IMR-90 (cell line): ENCODE measurements at regions not wholly inside any gene's neighbourhood (a gene's known extent, or its start where the extent isn't known, plus 50 kb on each side); places are given as distances from the start of the nearest gene placed in this dataset.

Source experiments
- ATAC-seq: fragments of 200-7000 bp; cut with Tn5 transposase; 2 replicates; pipeline ENCODE4 v1.9.1; 2020; ENCODE audit warnings: low read depth, mild to moderate bottlenecking, moderate library complexity
- BruUV-seq: library from RNA; stranded (reverse); fragments of 400-500 nt; replicated peaks from 2 replicates; lab custom pipeline; 2021; lab: Mats Ljungman, UMichigan
- CTCF ChIA-PET: fragments of 300-600 bp; formaldehyde crosslinking; extraction: SDS; loops from one replicate; lab custom pipeline; 2021; ENCODE audit warnings: antibody characterized with exemption; lab: Yijun Ruan, JAX
- POLR2A ChIA-PET: fragments of 300-600 bp; sonication (Branson Sonifier 250); formaldehyde crosslinking; loops from one replicate; lab custom pipeline; 2022; ENCODE audit warnings: antibody characterized with exemption; ENCODE audit not compliant: unreplicated experiment; lab: Charles Lee
- DNase-seq: peaks from one replicate; pipeline ENCODE4 v3.0.0; 2013
- H2AFZ ChIP-seq: replicated peaks from 2 replicates; pipeline ENCODE3; 2013; ENCODE audit warnings: low read length, mild to moderate bottlenecking; ENCODE audit not compliant: poor library complexity
- H2AK5ac ChIP-seq: 2 replicates; pipeline ENCODE4 v1.6.1; 2013; ENCODE audit warnings: low read depth, low read length, inconsistent platforms
- H2AK9ac ChIP-seq: replicated peaks from 2 replicates; pipeline ENCODE3; 2013; ENCODE audit warnings: mild to moderate bottlenecking, low read depth, low read length, moderate library complexity; ENCODE audit not compliant: poor library complexity
- H2BK120ac ChIP-seq: 2 replicates; pipeline ENCODE4 v1.6.1; 2013; ENCODE audit warnings: low read depth, low read length, inconsistent platforms
- H2BK15ac ChIP-seq: 3 replicates; pipeline ENCODE4 v1.6.1; 2013; ENCODE audit warnings: low read depth, low read length, inconsistent platforms
- H2BK20ac ChIP-seq: 2 replicates; pipeline ENCODE4 v1.6.1; 2013; ENCODE audit warnings: low read depth, mild to moderate bottlenecking, inconsistent platforms, low read length, moderate library complexity
- H2BK5ac ChIP-seq: 2 replicates; pipeline ENCODE4 v1.6.1; 2013; ENCODE audit warnings: mild to moderate bottlenecking, low read depth, low read length, inconsistent platforms; ENCODE audit not compliant: poor library complexity, severe bottlenecking
- H3K14ac ChIP-seq: replicated peaks from 2 replicates; pipeline ENCODE4 v1.6.1; 2013; ENCODE audit warnings: low read depth, low read length, inconsistent platforms
- H3K18ac ChIP-seq: 2 replicates; pipeline ENCODE4 v1.6.1; 2013; ENCODE audit warnings: low read depth, low read length, control low read depth
- H3K23ac ChIP-seq: 2 replicates; pipeline ENCODE4 v1.6.1; 2013; ENCODE audit warnings: low read depth, low read length, inconsistent platforms
- H3K27ac ChIP-seq: 2 replicates; pipeline ENCODE4 v1.5.1; 2013; ENCODE audit warnings: mild to moderate bottlenecking, control low read depth, low read length; ENCODE audit not compliant: insufficient read depth
- H3K27me3 ChIP-seq: 2 replicates; pipeline ENCODE4 v1.6.1; 2013; ENCODE audit warnings: low read length; ENCODE audit not compliant: control insufficient read depth, insufficient read depth
- H3K36me3 ChIP-seq: 2 replicates; pipeline ENCODE4 v1.6.1; 2013; ENCODE audit warnings: low read length, mixed read lengths; ENCODE audit not compliant: control insufficient read depth, insufficient read depth
- H3K4ac ChIP-seq: 2 replicates; pipeline ENCODE4 v1.6.1; 2013; ENCODE audit warnings: low read depth, low read length, inconsistent platforms
- H3K4me1 ChIP-seq: 2 replicates; pipeline ENCODE4 v1.6.1; 2013; ENCODE audit warnings: low read length, mixed read lengths; ENCODE audit not compliant: control insufficient read depth, insufficient read depth
- H3K4me2 ChIP-seq: 2 replicates; pipeline ENCODE4 v1.6.1; 2013; ENCODE audit warnings: low read depth, mild to moderate bottlenecking, control low read depth, low read length, moderate library complexity
- H3K4me3 ChIP-seq: 2 replicates; pipeline ENCODE4 v1.5.1; 2013; ENCODE audit warnings: low read depth, mild to moderate bottlenecking, control low read depth, low read length, moderate library complexity; ENCODE audit not compliant: insufficient read depth
- H3K56ac ChIP-seq: 2 replicates; pipeline ENCODE4 v1.6.1; 2013; ENCODE audit warnings: low read length, inconsistent platforms; ENCODE audit not compliant: insufficient read depth; ENCODE audit errors: extremely low read depth
- H3K79me1 ChIP-seq, 2 experiments: 2 replicates each; pipeline ENCODE4 v1.6.1; 2013; ENCODE audit warnings: low read length in 2 of 2, inconsistent platforms in 1 of 2, low read depth in 1 of 2
- H3K9ac ChIP-seq: 2 replicates; pipeline ENCODE4 v1.6.1; 2013; ENCODE audit warnings: low read depth, low read length, control low read depth
- H3K9me1 ChIP-seq: 2 replicates; pipeline ENCODE4 v1.6.1; 2013; ENCODE audit warnings: low read length, inconsistent platforms; ENCODE audit not compliant: insufficient read depth
- H3K9me3 ChIP-seq: 2 replicates; pipeline ENCODE4 v1.6.1; 2013; ENCODE audit warnings: low read length; ENCODE audit not compliant: control insufficient read depth, insufficient read depth
- H4K20me1 ChIP-seq: 2 replicates; pipeline ENCODE4 v1.6.1; 2013; ENCODE audit warnings: low read length, inconsistent platforms; ENCODE audit not compliant: insufficient read depth
- H4K5ac ChIP-seq: 2 replicates; pipeline ENCODE4 v1.6.1; 2013; ENCODE audit warnings: mild to moderate bottlenecking, low read depth, low read length, control low read depth
- H4K8ac ChIP-seq, 2 experiments: 2 replicates each; pipeline ENCODE4 v1.6.1; 2013; ENCODE audit warnings: low read depth in 2 of 2, low read length in 2 of 2, control low read depth in 1 of 2, inconsistent platforms in 1 of 2
- H4K91ac ChIP-seq: 2 replicates; pipeline ENCODE4 v1.6.1; 2013; ENCODE audit warnings: low read depth, low read length, inconsistent platforms; ENCODE audit not compliant: insufficient read depth
- CTCF ChIP-seq: conservative IDR thresholded peaks from 2 replicates; pipeline ENCODE4 v1.5.1; 2012; ENCODE audit warnings: mild to moderate bottlenecking, low read depth, low read length, improper control_type of control experiment
- FOS ChIP-seq: fragments of 150-350 bp; IDR thresholded peaks from 2 replicates; pipeline ENCODE4 v1.6.1; 2016; ENCODE audit warnings: low read depth, low read length
- MAFK ChIP-seq: IDR thresholded peaks from 2 replicates; pipeline ENCODE4 v1.6.1; 2012; ENCODE audit warnings: low read depth, low read length, improper control_type of control experiment
- MXI1 ChIP-seq: IDR thresholded peaks from 2 replicates; pipeline ENCODE4 v1.6.1; 2012; ENCODE audit warnings: low read depth, mild to moderate bottlenecking, low read length, moderate library complexity, borderline replicate concordance
- NFE2L2 ChIP-seq: fragments of 150-350 bp; IDR thresholded peaks from 2 replicates; pipeline ENCODE4 v1.6.1; 2016; ENCODE audit warnings: low read depth, mild to moderate bottlenecking, low read length
- POLR2A ChIP-seq: IDR thresholded peaks from 2 replicates; pipeline ENCODE4 v1.6.1; 2012; ENCODE audit warnings: mild to moderate bottlenecking, low read depth, low read length
- RAD21 ChIP-seq: IDR thresholded peaks from 2 replicates; pipeline ENCODE4 v1.6.1; 2012; ENCODE audit warnings: low read length, improper control_type of control experiment
- RCOR1 ChIP-seq: IDR thresholded peaks from 2 replicates; pipeline ENCODE4 v1.6.1; 2012; ENCODE audit warnings: mild to moderate bottlenecking, low read length, improper control_type of control experiment; ENCODE audit not compliant: insufficient replicate concordance
- RFX5 ChIP-seq: IDR thresholded peaks from 2 replicates; pipeline ENCODE4 v1.8.0; 2012; ENCODE audit warnings: low read depth, mild to moderate bottlenecking, low read length, moderate library complexity
- USF2 ChIP-seq: fragments of 150-350 bp; IDR thresholded peaks from 2 replicates; pipeline ENCODE4 v1.6.1; 2017; ENCODE audit warnings: mild to moderate bottlenecking, antibody characterized with exemption, low read length, low read depth
- WGBS, 2 experiments: methylation state at CpG; one replicate each; pipeline versions ENCODE4 v1.1.5 to v1.1.7; 2013; ENCODE audit warnings: missing lambda C conversion rate in 2 of 2; ENCODE audit not compliant: insufficient read length in 1 of 2; ENCODE audit errors: extremely low coverage in 2 of 2; 5-methylcytosine and 5-hydroxymethylcytosine counted together
- dilution Hi-C: fragments of 300-500 bp; cut with HindIII; formaldehyde crosslinking; loops from one replicate; pipeline ENCODE4 v1.14.3; 2018; ENCODE audit warnings: low sequenced_read_pairs; ENCODE audit not compliant: unreplicated experiment
- in situ Hi-C: fragments of 300-500 bp; cut with MboI; formaldehyde crosslinking; loops from 3 replicates; pipeline ENCODE4 v1.14.3; 2019; ENCODE audit warnings: low sequenced_read_pairs, inconsistent platforms, mixed read lengths
- intact Hi-C: fragments of 100-400 bp; cut with micrococcal nuclease; formaldehyde crosslinking; loops from 2 replicates; pipeline ENCODE4 v1.10.0; 2022

GRCh38 chr11:38718049-38718448 is 2120.0 kb upstream of the RAG2 start:
- Histone ChIP-seq H3K4me2 (no peak overlapping the region), H3K4me3 (no peak overlapping the region), H4K8ac (no peak overlapping the region), H2BK20ac (no peak overlapping the region), H3K9ac (no peak overlapping the region), H3K79me1 (no peaks in the 10 kb centered on the region), H3K9me1 (no peaks in the 10 kb centered on the region), H3K9me3 (no peaks in the 10 kb centered on the region), H3K27ac (no peak overlapping the region), H2AK5ac (no peak overlapping the region), H3K36me3 (no peaks in the 10 kb centered on the region), H2BK5ac (no peak overlapping the region), H4K5ac (no peak overlapping the region), H2AK9ac (no peak overlapping the region), H3K56ac (no peak overlapping the region), H4K20me1 (no peaks in the 10 kb centered on the region), H3K4me1 (no peaks in the 10 kb centered on the region), H3K27me3 (no peaks in the 10 kb centered on the region), H2BK120ac (no peak overlapping the region), H4K91ac (no peak overlapping the region), H3K23ac (no peak overlapping the region), H2AFZ (no peak overlapping the region), H3K4ac (no peak overlapping the region), H3K18ac (no peak overlapping the region), H2BK15ac (no peak overlapping the region), H3K14ac (no peak overlapping the region)
- TF ChIP-seq MAFK (no peak), NFE2L2 (no peak), CTCF (no peak), RAD21 (no peak), MXI1 (no peak), POLR2A (no peak), USF2 (no peak), RCOR1 (no peak), RFX5 (no peak), FOS (no peak)
- no TSS peak for BruUV-seq
- intact Hi-C loops = no loop called here
- DNase-seq (no peak), ATAC-seq (no peak)
- in situ Hi-C loops = no loop called here
- POLR2A ChIA-PET = no interaction called here
- WGBS, 2 experiments = no CpG with 5 or more reads among the region's 2 CpGs
- CTCF ChIA-PET = no interaction called here
- dilution Hi-C loops = no loop called here
